ENCODE measurements at regions not wholly inside any gene's neighbourhood (a gene's known extent, or its start where the extent isn't known, plus 50 kb on each side); places are given as distances from the start of the nearest gene placed in this dataset.

DNA sequence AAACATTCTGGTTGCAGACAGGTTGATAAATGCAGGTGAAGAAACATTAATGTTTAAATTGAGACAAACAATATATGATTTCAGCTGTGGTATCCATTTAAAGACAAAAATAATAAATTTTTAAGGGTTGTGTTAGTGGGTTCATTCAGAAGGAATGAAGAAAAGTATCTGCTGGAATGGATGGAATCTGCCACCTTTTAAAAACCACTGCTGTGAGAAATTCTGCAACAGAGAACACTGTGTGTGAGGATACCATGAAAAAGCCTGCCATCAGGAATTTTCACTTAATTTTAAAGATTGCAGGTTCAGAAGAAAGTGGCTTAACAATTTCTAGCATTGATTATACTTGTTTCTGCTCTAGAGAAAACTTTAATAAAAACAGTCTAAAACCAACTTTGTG, 184.6 kb upstream of the SOX5 start:
- H3K27me3 ChIP-seq (ENCODE audit: insufficient read depth, poor library complexity, severe bottlenecking): no peaks in the 10 kb centered on the region
- no peak overlapping the region for H3K27ac ChIP-seq (ENCODE audit: poor library complexity, severe bottlenecking)
- ATAC-seq (ENCODE audit: low read depth) (no peak), DNase-seq (ENCODE audit: low spot score) (no peak)
- no peaks in the 10 kb centered on the region for H3K4me1 ChIP-seq (ENCODE audit: insufficient read depth, poor library complexity, severe bottlenecking)
- TF ChIP-seq, protein P1, sequence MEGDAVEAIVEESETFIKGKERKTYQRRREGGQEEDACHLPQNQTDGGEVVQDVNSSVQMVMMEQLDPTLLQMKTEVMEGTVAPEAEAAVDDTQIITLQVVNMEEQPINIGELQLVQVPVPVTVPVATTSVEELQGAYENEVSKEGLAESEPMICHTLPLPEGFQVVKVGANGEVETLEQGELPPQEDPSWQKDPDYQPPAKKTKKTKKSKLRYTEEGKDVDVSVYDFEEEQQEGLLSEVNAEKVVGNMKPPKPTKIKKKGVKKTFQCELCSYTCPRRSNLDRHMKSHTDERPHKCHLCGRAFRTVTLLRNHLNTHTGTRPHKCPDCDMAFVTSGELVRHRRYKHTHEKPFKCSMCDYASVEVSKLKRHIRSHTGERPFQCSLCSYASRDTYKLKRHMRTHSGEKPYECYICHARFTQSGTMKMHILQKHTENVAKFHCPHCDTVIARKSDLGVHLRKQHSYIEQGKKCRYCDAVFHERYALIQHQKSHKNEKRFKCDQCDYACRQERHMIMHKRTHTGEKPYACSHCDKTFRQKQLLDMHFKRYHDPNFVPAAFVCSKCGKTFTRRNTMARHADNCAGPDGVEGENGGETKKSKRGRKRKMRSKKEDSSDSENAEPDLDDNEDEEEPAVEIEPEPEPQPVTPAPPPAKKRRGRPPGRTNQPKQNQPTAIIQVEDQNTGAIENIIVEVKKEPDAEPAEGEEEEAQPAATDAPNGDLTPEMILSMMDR (IDR thresholded peaks at IDR 0.05; ENCODE audit: poor library complexity, severe bottlenecking): no peak
- no peaks in the 10 kb centered on the region for H3K36me3 ChIP-seq (ENCODE audit: low read depth)
- H3K9me3 ChIP-seq (ENCODE audit: severe bottlenecking): no peaks in the 10 kb centered on the region
- no peak overlapping the region for H3K4me3 ChIP-seq (ENCODE audit: severe bottlenecking)

DNA sequence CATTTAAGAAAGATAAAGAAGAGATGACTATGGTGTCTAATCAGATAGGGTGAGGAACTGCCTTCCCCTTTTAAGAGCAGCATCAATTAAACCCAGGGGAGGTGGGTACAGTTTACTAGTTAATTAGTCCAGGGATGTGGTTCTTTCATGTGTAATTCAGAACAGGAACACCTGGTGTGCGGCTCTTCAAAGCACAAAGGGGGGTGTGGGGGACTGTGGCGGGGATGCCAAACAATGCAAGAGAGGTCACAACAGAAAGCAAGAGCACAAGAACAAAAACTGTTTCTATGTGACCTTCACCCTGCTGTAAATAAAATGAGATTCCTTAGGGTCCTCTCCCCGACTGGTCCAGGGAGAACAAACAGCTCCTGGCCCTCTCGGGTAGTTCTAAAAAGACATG, 183.9 kb upstream of the SOX5 start:
- Histone ChIP-seq H3K27me3 (ENCODE audit: insufficient read depth, poor library complexity, severe bottlenecking) (no peaks in the 10 kb centered on the region), H3K4me3 (ENCODE audit: severe bottlenecking) (no peak overlapping the region), H3K36me3 (ENCODE audit: low read depth) (no peaks in the 10 kb centered on the region), H3K9me3 (ENCODE audit: severe bottlenecking) (no peaks in the 10 kb centered on the region), H3K27ac (ENCODE audit: poor library complexity, severe bottlenecking) (no peak overlapping the region), H3K4me1 (ENCODE audit: insufficient read depth, poor library complexity, severe bottlenecking) (no peaks in the 10 kb centered on the region)
- no peak for DNase-seq (ENCODE audit: low spot score)
- ATAC-seq (ENCODE audit: low read depth): no peak
- TF ChIP-seq, protein P1 (IDR thresholded peaks at IDR 0.05; ENCODE audit: poor library complexity, severe bottlenecking): no peak

DNA sequence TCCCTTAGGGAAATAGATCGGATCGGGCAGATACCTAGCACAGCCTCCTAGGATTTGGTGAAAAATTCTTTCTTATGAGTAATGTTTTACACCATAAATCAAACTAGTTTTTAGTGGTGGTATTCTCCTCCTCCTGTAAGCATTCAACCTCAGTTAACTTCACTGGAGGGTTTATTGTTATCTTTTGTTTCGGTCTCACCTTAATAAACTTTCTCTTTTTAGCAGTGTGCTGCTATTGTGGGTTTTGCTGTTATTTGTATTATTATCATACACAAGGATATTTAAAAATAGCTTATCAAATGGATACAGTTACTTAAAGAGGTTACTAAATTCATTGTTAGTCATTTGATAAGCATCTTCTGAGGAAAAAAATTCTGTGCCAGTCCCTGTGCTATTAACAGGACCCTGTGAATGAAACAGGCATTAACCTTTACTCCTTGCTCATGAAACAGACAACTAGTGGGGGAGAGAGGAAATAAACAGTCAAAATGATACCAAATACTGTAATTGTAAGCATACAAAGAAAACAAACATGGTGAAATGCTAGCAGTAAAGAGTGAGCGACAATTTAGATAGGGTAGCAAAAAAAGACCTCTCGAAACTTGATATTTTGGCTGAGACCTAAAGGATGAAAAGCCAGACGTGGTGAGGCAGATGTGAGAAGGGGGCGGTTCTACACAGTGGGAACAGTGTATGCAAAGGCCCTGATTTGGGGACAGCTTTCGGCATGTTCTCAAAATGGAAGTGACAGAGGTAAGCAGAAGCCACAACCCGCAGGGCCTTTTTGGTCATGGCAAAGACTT, 178.7 kb upstream of the SOX5 start:
- H3K27ac ChIP-seq (ENCODE audit: poor library complexity, severe bottlenecking): no peak overlapping the region
- TF ChIP-seq, protein P1 (IDR thresholded peaks at IDR 0.05; ENCODE audit: poor library complexity, severe bottlenecking): no peak
- ATAC-seq (ENCODE audit: low read depth): no peak
- DNase-seq (ENCODE audit: low spot score): no peak
- H3K27me3 ChIP-seq (ENCODE audit: insufficient read depth, poor library complexity, severe bottlenecking): no peaks in the 10 kb centered on the region
- H3K36me3 ChIP-seq (ENCODE audit: low read depth): no peaks in the 10 kb centered on the region
- no peaks in the 10 kb centered on the region for H3K9me3 ChIP-seq (ENCODE audit: severe bottlenecking)
- no peaks in the 10 kb centered on the region for H3K4me1 ChIP-seq (ENCODE audit: insufficient read depth, poor library complexity, severe bottlenecking)
- no peak overlapping the region for H3K4me3 ChIP-seq (ENCODE audit: severe bottlenecking)

DNA sequence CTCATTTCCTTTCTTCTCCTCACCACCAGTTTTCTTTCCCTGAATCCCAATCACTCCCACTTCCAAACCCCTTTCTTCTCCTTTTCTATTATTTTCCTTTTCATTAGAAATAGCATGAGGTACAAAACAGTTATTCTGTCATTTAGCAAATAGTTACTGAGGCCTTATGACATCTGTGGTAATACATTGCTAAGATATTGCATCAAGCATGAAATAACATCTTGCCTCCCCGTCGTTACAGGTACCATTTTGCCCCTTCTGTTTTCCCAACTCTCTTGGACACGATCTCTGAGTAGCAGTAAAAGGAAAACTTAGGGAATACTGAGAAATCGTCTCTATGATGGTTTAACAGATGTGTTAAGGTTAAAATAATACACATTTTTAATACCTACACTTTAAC, 175.8 kb upstream of the SOX5 start:
- no peaks in the 10 kb centered on the region for H3K9me3 ChIP-seq (ENCODE audit: severe bottlenecking)
- no peak overlapping the region for H3K4me3 ChIP-seq (ENCODE audit: severe bottlenecking)
- H3K27me3 ChIP-seq (ENCODE audit: insufficient read depth, poor library complexity, severe bottlenecking): no peaks in the 10 kb centered on the region
- H3K36me3 ChIP-seq (ENCODE audit: low read depth): no peaks in the 10 kb centered on the region
- TF ChIP-seq, protein P1 (IDR thresholded peaks at IDR 0.05; ENCODE audit: poor library complexity, severe bottlenecking): no peak
- H3K4me1 ChIP-seq (ENCODE audit: insufficient read depth, poor library complexity, severe bottlenecking): no peaks in the 10 kb centered on the region
- DNase-seq (ENCODE audit: low spot score): no peak
- no peak for ATAC-seq (ENCODE audit: low read depth)
- H3K27ac ChIP-seq (ENCODE audit: poor library complexity, severe bottlenecking): no peak overlapping the region

DNA sequence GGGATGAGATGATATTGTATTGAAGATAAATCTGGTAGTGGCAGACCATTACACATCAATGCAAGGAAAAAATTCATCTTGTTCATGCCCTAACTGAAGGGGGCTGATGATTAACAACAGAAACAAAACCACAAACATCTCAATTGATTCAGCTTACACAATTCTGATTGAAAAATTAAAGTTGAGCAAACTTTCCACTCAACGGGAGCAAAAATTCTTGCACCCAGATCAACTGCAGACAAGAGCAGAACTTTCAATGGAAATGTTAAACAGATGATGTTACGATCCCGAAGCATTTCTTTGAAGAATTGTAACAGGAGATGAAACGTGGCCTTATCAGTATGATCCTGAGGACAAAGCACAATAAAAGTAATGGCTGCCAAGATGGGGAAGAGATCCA, 172.4 kb upstream of the SOX5 start:
- no peak overlapping the region for H3K27ac ChIP-seq (ENCODE audit: poor library complexity, severe bottlenecking)
- no peak for ATAC-seq (ENCODE audit: low read depth)
- DNase-seq (ENCODE audit: low spot score): no peak
- no peak overlapping the region for H3K4me3 ChIP-seq (ENCODE audit: severe bottlenecking)
- H3K4me1 ChIP-seq (ENCODE audit: insufficient read depth, poor library complexity, severe bottlenecking): no peaks in the 10 kb centered on the region
- H3K9me3 ChIP-seq (ENCODE audit: severe bottlenecking): no peaks in the 10 kb centered on the region
- TF ChIP-seq, protein P1 (IDR thresholded peaks at IDR 0.05; ENCODE audit: poor library complexity, severe bottlenecking): no peak
- no peaks in the 10 kb centered on the region for H3K27me3 ChIP-seq (ENCODE audit: insufficient read depth, poor library complexity, severe bottlenecking)
- H3K36me3 ChIP-seq (ENCODE audit: low read depth): no peaks in the 10 kb centered on the region

Data from RWPE2 (cell line).